NCI-H2081 (cell line): ENCODE measurements at regions not wholly inside any gene's neighbourhood (a gene's known extent, or its start where the extent isn't known, plus 50 kb on each side); places are given as distances from the start of the nearest gene placed in this dataset.

Experiments
- DNase-seq, 2 experiments: peaks; one replicate each; lab custom pipeline; 2025; lab: John Stamatoyannopoulos, UW

GRCh38 chr5:142434322-142434612 lies 109.4 kb upstream of the SPRY4 start:
- no peak for DNase-seq

GRCh38 chr5:142433526-142434321 lies 108.9 kb upstream of the SPRY4 start:
- DNase-seq, result no peak

GRCh38 chr5:142432961-142433360 lies 108.1 kb upstream of the SPRY4 start:
- no peak for DNase-seq

- DNase-seq, result peak; percentile 27 to 71
Measured at GRCh38 chr5:142432369-142432863, 107.6 kb upstream of the SPRY4 start.

- DNase-seq, result no peak
Measured at GRCh38 chr5:142428773-142429473, 104.1 kb upstream of the SPRY4 start.

- DNase-seq, result no peak
Measured at GRCh38 chr5:142428036-142428772, 103.4 kb upstream of the SPRY4 start.

- DNase-seq, result no peak
Measured at GRCh38 chr5:142427529-142427928, 102.7 kb upstream of the SPRY4 start.

GRCh38 chr5:142427015-142427364 lies 102.2 kb upstream of the SPRY4 start:
- no peak for DNase-seq

GRCh38 chr5:142426129-142427014 lies 101.6 kb upstream of the SPRY4 start:
- peak in 1 of 2 experiments; percentile 1 for DNase-seq

GRCh38 chr5:142425286-142426065 lies 100.7 kb upstream of the SPRY4 start:
- DNase-seq, result no peak

- no peak for DNase-seq
Measured at GRCh38 chr5:142422429-142422828, 97.6 kb upstream of the SPRY4 start.

- no peak for DNase-seq
Measured at GRCh38 chr5:142421621-142422397, 97.0 kb upstream of the SPRY4 start.

GRCh38 chr5:142421228-142421617 lies 96.4 kb upstream of the SPRY4 start:
- no peak for DNase-seq

GRCh38 chr5:142420561-142421227 lies 95.9 kb upstream of the SPRY4 start:
- no peak for DNase-seq

- no peak for DNase-seq
Measured at GRCh38 chr5:142412581-142412980, 87.8 kb upstream of the SPRY4 start.

- no peak for DNase-seq
Measured at GRCh38 chr5:142411656-142412425, 87.0 kb upstream of the SPRY4 start.

GRCh38 chr5:142411103-142411502 lies 86.3 kb upstream of the SPRY4 start:
- DNase-seq, result no peak

GRCh38 chr5:142408981-142409481 lies 84.2 kb upstream of the SPRY4 start:
- DNase-seq, result no peak

GRCh38 chr5:142408536-142408935 lies 83.7 kb upstream of the SPRY4 start:
- no peak for DNase-seq
